SK-N-SH treated with all-trans-retinoic acid at 6 μM for 48 hours (cell line): ENCODE measurements at regions not wholly inside any gene's neighbourhood (a gene's known extent, or its start where the extent isn't known, plus 50 kb on each side); places are given as distances from the start of the nearest gene placed in this dataset.

Experiments
- ARNTL ChIP-seq: fragments of 450-650 bp; formaldehyde crosslinking; IDR thresholded peaks from 2 replicates; pipeline ENCODE4 v1.5.0; 2020; ENCODE audit warnings: low read depth, mild to moderate bottlenecking, moderate library complexity, borderline replicate concordance
- ISL1 ChIP-seq: fragments of 250-450 bp; sonication (Bioruptor Pico); IDR thresholded peaks from 2 replicates; pipeline ENCODE4 v2.1.2; 2022; ENCODE audit warnings: mild to moderate bottlenecking, moderate library complexity
- PPARA ChIP-seq: fragments of 250-450 bp; sonication (Bioruptor Pico); IDR thresholded peaks from 2 replicates; pipeline ENCODE4 v1.5.0; 2020; ENCODE audit warnings: mild to moderate bottlenecking, borderline replicate concordance
- RARB ChIP-seq: fragments of 250-450 bp; sonication (Bioruptor Pico); IDR thresholded peaks from 2 replicates; pipeline ENCODE4 v1.8.0; 2021; ENCODE audit warnings: mild to moderate bottlenecking, moderate library complexity
- SNAI2 ChIP-seq: fragments of 250-450 bp; sonication (Bioruptor Pico); IDR thresholded peaks from 2 replicates; pipeline ENCODE4 v1.5.0; 2020; ENCODE audit warnings: mild to moderate bottlenecking, moderate library complexity
- TCF4 ChIP-seq: fragments of 250-450 bp; sonication (Bioruptor Pico); IDR thresholded peaks from 2 replicates; pipeline ENCODE4 v1.8.0; 2021; ENCODE audit warnings: mild to moderate bottlenecking, moderate library complexity, borderline replicate concordance
- ZNF565 ChIP-seq: fragments of 450-650 bp; formaldehyde crosslinking; conservative IDR thresholded peaks from 2 replicates; pipeline ENCODE4 v1.5.0; 2020; ENCODE audit warnings: low read depth, mild to moderate bottlenecking, moderate library complexity
- TF ChIP-seq, protein P1 (sequence below): fragments of 250-450 bp; sonication (Bioruptor Pico); IDR thresholded peaks from 2 replicates; pipeline ENCODE4 v1.8.0; 2020; ENCODE audit warnings: mild to moderate bottlenecking, moderate library complexity, borderline replicate concordance
- TF ChIP-seq, protein P2 (sequence below): fragments of 250-450 bp; sonication (Bioruptor Pico); IDR thresholded peaks from 2 replicates; pipeline ENCODE4 v1.5.1; 2021; ENCODE audit warnings: mild to moderate bottlenecking, moderate library complexity
- TF ChIP-seq, protein P3 (sequence below): fragments of 250-450 bp; sonication (Bioruptor Pico); IDR thresholded peaks from 2 replicates; pipeline ENCODE4 v1.5.1; 2020; ENCODE audit warnings: low read depth, mild to moderate bottlenecking, moderate library complexity

DNA sequence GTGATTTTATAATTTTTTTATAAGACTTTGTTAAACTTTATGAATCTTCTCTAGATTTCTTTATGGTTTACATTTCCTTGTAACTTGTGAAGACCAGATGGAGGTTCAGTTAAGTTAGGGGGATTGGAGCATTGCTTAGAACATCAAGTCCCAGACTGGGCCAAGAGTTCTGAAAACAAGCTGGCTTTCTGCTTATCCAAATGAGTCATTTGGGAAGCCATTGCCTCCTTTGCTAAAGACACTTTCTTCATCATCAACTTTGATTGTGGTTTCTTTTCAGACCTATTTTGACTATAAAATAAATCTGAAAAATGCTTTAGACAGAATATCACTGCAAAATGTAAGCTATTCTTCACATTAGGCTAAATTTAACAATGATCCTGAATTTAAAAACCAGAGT lies 446.8 kb downstream of the USP25 start:
- TF ChIP-seq ARNTL = no peak
- TF ChIP-seq, protein P1, sequence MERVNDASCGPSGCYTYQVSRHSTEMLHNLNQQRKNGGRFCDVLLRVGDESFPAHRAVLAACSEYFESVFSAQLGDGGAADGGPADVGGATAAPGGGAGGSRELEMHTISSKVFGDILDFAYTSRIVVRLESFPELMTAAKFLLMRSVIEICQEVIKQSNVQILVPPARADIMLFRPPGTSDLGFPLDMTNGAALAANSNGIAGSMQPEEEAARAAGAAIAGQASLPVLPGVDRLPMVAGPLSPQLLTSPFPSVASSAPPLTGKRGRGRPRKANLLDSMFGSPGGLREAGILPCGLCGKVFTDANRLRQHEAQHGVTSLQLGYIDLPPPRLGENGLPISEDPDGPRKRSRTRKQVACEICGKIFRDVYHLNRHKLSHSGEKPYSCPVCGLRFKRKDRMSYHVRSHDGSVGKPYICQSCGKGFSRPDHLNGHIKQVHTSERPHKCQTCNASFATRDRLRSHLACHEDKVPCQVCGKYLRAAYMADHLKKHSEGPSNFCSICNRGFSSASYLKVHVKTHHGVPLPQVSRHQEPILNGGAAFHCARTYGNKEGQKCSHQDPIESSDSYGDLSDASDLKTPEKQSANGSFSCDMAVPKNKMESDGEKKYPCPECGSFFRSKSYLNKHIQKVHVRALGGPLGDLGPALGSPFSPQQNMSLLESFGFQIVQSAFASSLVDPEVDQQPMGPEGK = no peak
- no peak for TF ChIP-seq RARB (CRISPR knock-in tag)
- TF ChIP-seq SNAI2 (CRISPR knock-in tag) = no peak
- TF ChIP-seq, protein P2, sequence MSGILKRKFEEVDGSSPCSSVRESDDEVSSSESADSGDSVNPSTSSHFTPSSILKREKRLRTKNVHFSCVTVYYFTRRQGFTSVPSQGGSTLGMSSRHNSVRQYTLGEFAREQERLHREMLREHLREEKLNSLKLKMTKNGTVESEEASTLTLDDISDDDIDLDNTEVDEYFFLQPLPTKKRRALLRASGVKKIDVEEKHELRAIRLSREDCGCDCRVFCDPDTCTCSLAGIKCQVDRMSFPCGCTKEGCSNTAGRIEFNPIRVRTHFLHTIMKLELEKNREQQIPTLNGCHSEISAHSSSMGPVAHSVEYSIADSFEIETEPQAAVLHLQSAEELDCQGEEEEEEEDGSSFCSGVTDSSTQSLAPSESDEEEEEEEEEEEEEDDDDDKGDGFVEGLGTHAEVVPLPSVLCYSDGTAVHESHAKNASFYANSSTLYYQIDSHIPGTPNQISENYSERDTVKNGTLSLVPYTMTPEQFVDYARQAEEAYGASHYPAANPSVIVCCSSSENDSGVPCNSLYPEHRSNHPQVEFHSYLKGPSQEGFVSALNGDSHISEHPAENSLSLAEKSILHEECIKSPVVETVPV (CRISPR knock-in tag) = no peak
- no peak for TF ChIP-seq ZNF565 (CRISPR knock-in tag)
- TF ChIP-seq ISL1 (CRISPR knock-in tag) = no peak
- no peak for TF ChIP-seq PPARA (CRISPR knock-in tag)
- TF ChIP-seq, protein P3, sequence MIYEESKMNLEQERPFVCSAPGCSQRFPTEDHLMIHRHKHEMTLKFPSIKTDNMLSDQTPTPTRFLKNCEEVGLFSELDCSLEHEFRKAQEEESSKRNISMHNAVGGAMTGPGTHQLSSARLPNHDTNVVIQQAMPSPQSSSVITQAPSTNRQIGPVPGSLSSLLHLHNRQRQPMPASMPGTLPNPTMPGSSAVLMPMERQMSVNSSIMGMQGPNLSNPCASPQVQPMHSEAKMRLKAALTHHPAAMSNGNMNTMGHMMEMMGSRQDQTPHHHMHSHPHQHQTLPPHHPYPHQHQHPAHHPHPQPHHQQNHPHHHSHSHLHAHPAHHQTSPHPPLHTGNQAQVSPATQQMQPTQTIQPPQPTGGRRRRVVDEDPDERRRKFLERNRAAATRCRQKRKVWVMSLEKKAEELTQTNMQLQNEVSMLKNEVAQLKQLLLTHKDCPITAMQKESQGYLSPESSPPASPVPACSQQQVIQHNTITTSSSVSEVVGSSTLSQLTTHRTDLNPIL (CRISPR knock-in tag) = no peak
- TF ChIP-seq TCF4 = no peak
